ENCODE measurements at regions not wholly inside any gene's neighbourhood (a gene's known extent, or its start where the extent isn't known, plus 50 kb on each side); places are given as distances from the start of the nearest gene placed in this dataset.
A peak's percentile ranks its signal among the peaks of the same experiment; 100 is the strongest.

- no peak for DNase-seq
These were observed 81.9 kb downstream of the PJA1 start for GRCh38 chrX:69083361-69083760.

GRCh38 chrX:69082753-69083150, 82.5 kb downstream of the PJA1 start:
- DNase-seq: no peak

GRCh38 chrX:69082055-69082752, 83.0 kb downstream of the PJA1 start:
- DNase-seq: no peak

- no peak for DNase-seq
These were observed 84.3 kb downstream of the PJA1 start for GRCh38 chrX:69080855-69081465.

- no peak for DNase-seq
These were observed 86.0 kb downstream of the PJA1 start for GRCh38 chrX:69079268-69079667.

- DNase-seq: no peak
These were observed 87.3 kb downstream of the PJA1 start for GRCh38 chrX:69077895-69078455.

GRCh38 chrX:69076088-69076487, 89.2 kb downstream of the PJA1 start:
- peak; percentile 64 for DNase-seq

- no peak for DNase-seq
These were observed 90.5 kb downstream of the PJA1 start for GRCh38 chrX:69074726-69075125.

- DNase-seq: no peak
These were observed 91.5 kb downstream of the PJA1 start for GRCh38 chrX:69073721-69074120.

- DNase-seq: no peak
These were observed 92.0 kb downstream of the PJA1 start for GRCh38 chrX:69073241-69073640.

GRCh38 chrX:69072486-69073006, 92.7 kb downstream of the PJA1 start:
- no peak for DNase-seq

- DNase-seq: no peak
These were observed 94.2 kb downstream of the PJA1 start for GRCh38 chrX:69070949-69071650.

- no peak for DNase-seq
These were observed 95.4 kb downstream of the PJA1 start for GRCh38 chrX:69069876-69070275.

- DNase-seq: no peak
These were observed 96.2 kb downstream of the PJA1 start for GRCh38 chrX:69069086-69069445.

- no peak for DNase-seq
These were observed 96.8 kb downstream of the PJA1 start for GRCh38 chrX:69068301-69069085.

GRCh38 chrX:69067841-69068240, 97.4 kb downstream of the PJA1 start:
- no peak for DNase-seq

- no peak for DNase-seq
These were observed 98.2 kb downstream of the PJA1 start for GRCh38 chrX:69066966-69067525.

- DNase-seq: no peak
These were observed 99.1 kb downstream of the PJA1 start for GRCh38 chrX:69066021-69066757.

GRCh38 chrX:69065451-69065850, 99.8 kb downstream of the PJA1 start:
- DNase-seq: no peak

GRCh38 chrX:69063486-69063885, 101.8 kb downstream of the PJA1 start:
- no peak for DNase-seq

GRCh38 chrX:69062493-69062892, 102.8 kb downstream of the PJA1 start:
- DNase-seq: no peak
